K562 (cell line): ENCODE measurements at regions not wholly inside any gene's neighbourhood (a gene's known extent, or its start where the extent isn't known, plus 50 kb on each side); places are given as distances from the start of the nearest gene placed in this dataset.

Experiments
- ATAC-seq: fragments of 200-7000 bp; cut with Tn5 transposase; 3 replicates; pipeline ENCODE4 v1.9.1; 2020; ENCODE audit warnings: moderate library complexity
- BruUV-seq: library from RNA; stranded (reverse); fragments of 400-500 nt; replicated peaks from 2 replicates; lab custom pipeline; 2021; lab: Mats Ljungman, UMichigan
- CTCF ChIA-PET: fragments of 300-600 bp; formaldehyde crosslinking; extraction: SDS; loops from one replicate; lab custom pipeline; 2021; ENCODE audit warnings: low intra/inter-chr PET ratio; lab: Yijun Ruan, JAX
- POLR2A ChIA-PET: fragments of 300-600, 350-650 bp; sonication (Branson Sonifier 250); formaldehyde crosslinking; extraction: SDS; loops from one replicate; lab custom pipeline; 2021; ENCODE audit warnings: antibody characterized with exemption, inconsistent platforms; lab: Yijun Ruan, JAX
- DNase-seq, 4 experiments: peaks; one replicate each; pipeline versions ENCODE4 v3.0.0 to v3.0.0-alpha.2; 2011 to 2018; ENCODE audit warnings: low spot score in 3 of 4, mixed read lengths in 3 of 4; ENCODE audit errors: extremely low read depth in 1 of 4
- FAIRE-seq: peaks from 2 replicates; lab custom pipeline; 2011; peaks lifted over from hg19 to GRCh38; lab: Jason Lieb, UNC
- H2AFZ ChIP-seq: 2 replicates; pipeline ENCODE4 v1.6.0; 2011; ENCODE audit warnings: low read depth, low read length, control low read depth, inconsistent platforms
- H3K27ac ChIP-seq: fragments of 200-600 bp; 3 replicates; pipeline ENCODE4 v1.8.0; 2011; ENCODE audit warnings: low read depth, mild to moderate bottlenecking, control low read depth, inconsistent platforms, low read length, moderate library complexity, mixed read lengths; ENCODE audit errors: extremely low read depth
- H3K27me3 ChIP-seq, 2 experiments: fragments of 300-600 bp in 1 of 2; 2 replicates in 1 of 2; 3 replicates in 1 of 2; pipeline versions ENCODE4 v1.6.0 to v1.8.0; 2011; ENCODE audit warnings: inconsistent platforms in 2 of 2, low read length in 2 of 2, mild to moderate bottlenecking in 1 of 2, mixed read lengths in 1 of 2, moderate library complexity in 1 of 2; ENCODE audit not compliant: control insufficient read depth in 2 of 2, insufficient read depth in 2 of 2
- H3K36me3 ChIP-seq: fragments of 300-600 bp; 3 replicates; pipeline ENCODE4 v1.8.0; 2011; ENCODE audit warnings: mild to moderate bottlenecking, low read length, inconsistent platforms; ENCODE audit not compliant: control insufficient read depth, insufficient read depth
- H3K4me1 ChIP-seq, 2 experiments: fragments of 200-600 bp in 1 of 2; replicated peaks in 1 of 2; 2 replicates in 1 of 2; 3 replicates in 1 of 2; pipeline versions ENCODE4 v1.5.1 to v1.8.0; 2011; ENCODE audit warnings: inconsistent platforms in 2 of 2, low read length in 2 of 2, mild to moderate bottlenecking in 1 of 2, mixed read lengths in 1 of 2, moderate library complexity in 1 of 2; ENCODE audit not compliant: control insufficient read depth in 2 of 2, insufficient read depth in 2 of 2
- H3K4me2 ChIP-seq: 2 replicates; pipeline ENCODE4 v1.6.1; 2011; ENCODE audit warnings: low read length, control low read depth, inconsistent platforms, mixed read lengths; ENCODE audit not compliant: insufficient read depth
- H3K4me3 ChIP-seq: fragments of 200-600 bp; sonication (generic), shearing (Covaris generic); 2 replicates; pipeline ENCODE4 v1.5.1; 2016; ENCODE audit warnings: control low read depth, inconsistent platforms
- H3K79me2 ChIP-seq: fragments of 200-600 bp; 3 replicates; pipeline ENCODE4 v1.8.0; 2011; ENCODE audit warnings: low read length, inconsistent platforms; ENCODE audit not compliant: control insufficient read depth, insufficient read depth
- H3K9ac ChIP-seq, 2 experiments: 2 replicates each; pipeline versions ENCODE4 v1.6.0 to v1.6.1; 2011; ENCODE audit warnings: low read depth in 2 of 2, low read length in 2 of 2, control low read depth in 1 of 2, inconsistent platforms in 1 of 2, mild to moderate bottlenecking in 1 of 2, mixed read lengths in 1 of 2; ENCODE audit not compliant: insufficient read depth in 1 of 2
- H3K9me1 ChIP-seq: one replicate; pipeline ENCODE4 v1.6.0; 2011; ENCODE audit warnings: inconsistent platforms, mild to moderate bottlenecking, low read length, moderate library complexity; ENCODE audit not compliant: control insufficient read depth, insufficient read depth
- H3K9me3 ChIP-seq: replicated peaks from 2 replicates; pipeline ENCODE4 v1.5.1; 2011; ENCODE audit warnings: low read depth, low read length, inconsistent platforms; ENCODE audit not compliant: control insufficient read depth, insufficient read depth
- H4K20me1 ChIP-seq: replicated peaks from 2 replicates; pipeline ENCODE4 v1.6.1; 2011; ENCODE audit warnings: low read length, inconsistent platforms, mixed read lengths; ENCODE audit not compliant: control insufficient read depth, insufficient read depth
- ADNP ChIP-seq: fragments of 200-800 bp; sonication (Bioruptor generic); IDR thresholded peaks from 2 replicates; pipeline ENCODE4 v1.6.1; 2016; ENCODE audit warnings: missing genetic modification characterization, missing compliant biosample characterization
- ARID3A ChIP-seq: IDR thresholded peaks from 2 replicates; pipeline ENCODE4 v1.6.1; 2012; ENCODE audit warnings: low read depth, low read length, improper control_type of control experiment, borderline replicate concordance
- E4F1 ChIP-seq: fragments of 250-450 bp; sonication (Bioruptor Pico); IDR thresholded peaks from 2 replicates; pipeline ENCODE4 v1.5.0; 2021; ENCODE audit warnings: mild to moderate bottlenecking, borderline replicate concordance
- MEF2A ChIP-seq: IDR thresholded peaks from 2 replicates; pipeline ENCODE4 v1.6.1; 2011; ENCODE audit warnings: low read depth, mild to moderate bottlenecking, low read length, moderate library complexity; ENCODE audit not compliant: control insufficient read depth
- NCOA1 ChIP-seq: fragments of 450-650 bp; IDR thresholded peaks from 2 replicates; pipeline ENCODE4 v1.6.1; 2016; ENCODE audit warnings: low read depth
- PRMT5 ChIP-seq: sonication (generic); formaldehyde crosslinking; IDR thresholded peaks from 2 replicates; pipeline ENCODE4 v1.5.0; 2020; ENCODE audit warnings: missing genetic modification reagents
- RBM34 ChIP-seq: fragments of 200-400 bp; formaldehyde crosslinking; IDR thresholded peaks from 2 replicates; pipeline ENCODE4 v1.6.1; 2018; ENCODE audit warnings: low read length, borderline replicate concordance; ENCODE audit not compliant: insufficient read depth
- RFX7 ChIP-seq: fragments of 250-450 bp; sonication (Bioruptor Pico); IDR thresholded peaks from 2 replicates; pipeline ENCODE4 v1.5.1; 2021; ENCODE audit warnings: mild to moderate bottlenecking
- ZBTB8A ChIP-seq: fragments of 450-650 bp; IDR thresholded peaks from 2 replicates; pipeline ENCODE4 v1.6.1; 2018; ENCODE audit warnings: mild to moderate bottlenecking, moderate library complexity; ENCODE audit not compliant: partially characterized antibody
- ZFP1 ChIP-seq: fragments of 450-650 bp; formaldehyde crosslinking; IDR thresholded peaks from 2 replicates; pipeline ENCODE4 v1.4.0; 2020; ENCODE audit warnings: mild to moderate bottlenecking, mixed read lengths
- ZFPM2 ChIP-seq: fragments of 250-450 bp; sonication (Bioruptor Pico); IDR thresholded peaks from 2 replicates; pipeline ENCODE4 v1.5.1; 2022; ENCODE audit warnings: mild to moderate bottlenecking
- ZNF134 ChIP-seq: fragments of 250-450 bp; sonication (Bioruptor Pico); conservative IDR thresholded peaks from 2 replicates; pipeline ENCODE4 v1.4.0; 2020
- ZNF589 ChIP-seq: fragments of 200-800 bp; sonication (Bioruptor generic); IDR thresholded peaks from 2 replicates; pipeline ENCODE4 v1.6.1; 2016; ENCODE audit warnings: low read depth, missing genetic modification characterization, missing compliant biosample characterization
- WGBS: fragments of 100-300 bp; shearing (Covaris generic); methylation state at CpG from one replicate; pipeline ENCODE4 v1.1.6; 2016; ENCODE audit warnings: low coverage, mixed read lengths; ENCODE audit not compliant: insufficient coverage; ENCODE audit errors: missing lambda C conversion rate; 5-methylcytosine and 5-hydroxymethylcytosine counted together
- in situ Hi-C: fragments of 300-500 bp; cut with MboI; formaldehyde crosslinking; loops from 4 replicates; pipeline ENCODE4 v1.15.0; 2018; ENCODE audit warnings: inconsistent platforms, mixed read lengths
- intact Hi-C: fragments of 100-400 bp; cut with micrococcal nuclease; formaldehyde crosslinking; loops from 2 replicates; pipeline ENCODE4 v1.14.2; 2022

- Histone ChIP-seq H3K9me1 (no peaks in the 10 kb centered on the region), H3K9ac (no peak overlapping the region), H3K9me3 (no peaks in the 10 kb centered on the region), H3K4me1 (no peaks in the 10 kb centered on the region), H3K36me3 (no peaks in the 10 kb centered on the region), H3K27ac (no peak overlapping the region), H3K27me3 (no peaks in the 10 kb centered on the region), H3K4me3 (no peak overlapping the region), H3K4me2 (no peak overlapping the region), H3K79me2 (no peaks in the 10 kb centered on the region), H4K20me1 (no peaks in the 10 kb centered on the region), H2AFZ (no peak overlapping the region)
- ATAC-seq, result no peak
- WGBS, result 3% methylated on average over 3 of the region's 4 CpGs
- DNase-seq, result no peak
- BruUV-seq, result no TSS peak
- intact Hi-C loops, result no loop called here
- ChIA-PET CTCF (no interaction called here), POLR2A (no interaction called here)
- in situ Hi-C loops, result no loop called here
- FAIRE-seq, result no peak
- TF ChIP-seq MEF2A (no peak), NCOA1 (no peak), ZNF134 (CRISPR knock-in tag) (no peak), RFX7 (no peak), ADNP (no peak), ZBTB8A (no peak), ARID3A (no peak), PRMT5 (no peak), ZFPM2 (no peak), RBM34 (no peak), ZNF589 (CRISPR knock-in tag) (no peak), ZFP1 (CRISPR knock-in tag) (no peak), E4F1 (no peak)
Measured at GRCh38 chrX:7689791-7690412, 153.1 kb upstream of the VCX start.
